ENCODE measurements at regions not wholly inside any gene's neighbourhood (a gene's known extent, or its start where the extent isn't known, plus 50 kb on each side); places are given as distances from the start of the nearest gene placed in this dataset.

DNA sequence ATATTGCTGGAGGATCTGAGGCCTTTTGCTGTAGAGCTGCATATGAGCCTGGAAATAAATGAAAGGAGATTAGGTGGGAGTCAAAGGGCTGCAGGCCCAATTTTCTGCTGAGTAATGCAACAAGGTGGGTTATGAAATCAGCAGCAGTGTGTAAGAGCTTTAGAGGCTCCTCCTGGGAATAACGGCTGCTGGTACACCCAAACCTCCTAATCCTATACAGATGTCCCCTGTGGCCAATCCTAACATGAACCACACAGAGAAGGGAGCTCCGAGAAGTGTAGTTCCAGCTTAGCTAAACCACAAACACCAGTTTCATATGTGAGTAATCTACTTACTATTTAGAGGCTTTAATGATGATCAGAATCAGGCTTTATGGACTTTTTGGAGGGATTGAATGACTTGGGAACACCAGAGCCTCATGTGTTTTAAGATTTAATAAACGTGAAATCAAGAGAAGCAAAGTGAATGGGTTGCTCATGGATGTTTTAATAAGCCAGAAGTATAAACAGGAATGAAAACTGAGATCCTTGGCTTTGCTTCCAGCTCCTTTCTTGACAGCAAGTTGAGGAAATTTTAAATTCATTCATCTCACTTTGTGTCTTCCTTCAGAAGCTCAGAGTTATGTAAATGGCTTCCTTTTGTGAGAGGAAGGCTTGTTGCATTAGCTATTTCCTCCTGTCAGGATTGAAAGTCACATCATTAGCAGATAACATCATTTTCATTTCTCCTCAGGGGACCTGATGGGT lies 437.5 kb downstream of the TMEM232 start:
- H3K4me1 ChIP-seq = no peaks in the 10 kb centered on the region
- DNase-seq = no peak
- H3K36me3 ChIP-seq (ENCODE audit: control insufficient read depth, insufficient read depth, low read length) = no peaks in the 10 kb centered on the region
- POLR2A ChIA-PET = interaction anchor here (0.5 kb wide), 1 partner anchor 909 kb away, joined by 3 read pairs; no protein-coding TSS in a partner anchor
- BruUV-seq (replicated peaks) = no TSS peak
- H3K27me3 ChIP-seq (replicated peaks; ENCODE audit: control insufficient read depth, insufficient read depth, low read length) = no peaks in the 10 kb centered on the region
- intact Hi-C loops (cut with micrococcal nuclease; ENCODE audit: unreplicated experiment) = no loop called here
- TF ChIP-seq, protein P1, sequence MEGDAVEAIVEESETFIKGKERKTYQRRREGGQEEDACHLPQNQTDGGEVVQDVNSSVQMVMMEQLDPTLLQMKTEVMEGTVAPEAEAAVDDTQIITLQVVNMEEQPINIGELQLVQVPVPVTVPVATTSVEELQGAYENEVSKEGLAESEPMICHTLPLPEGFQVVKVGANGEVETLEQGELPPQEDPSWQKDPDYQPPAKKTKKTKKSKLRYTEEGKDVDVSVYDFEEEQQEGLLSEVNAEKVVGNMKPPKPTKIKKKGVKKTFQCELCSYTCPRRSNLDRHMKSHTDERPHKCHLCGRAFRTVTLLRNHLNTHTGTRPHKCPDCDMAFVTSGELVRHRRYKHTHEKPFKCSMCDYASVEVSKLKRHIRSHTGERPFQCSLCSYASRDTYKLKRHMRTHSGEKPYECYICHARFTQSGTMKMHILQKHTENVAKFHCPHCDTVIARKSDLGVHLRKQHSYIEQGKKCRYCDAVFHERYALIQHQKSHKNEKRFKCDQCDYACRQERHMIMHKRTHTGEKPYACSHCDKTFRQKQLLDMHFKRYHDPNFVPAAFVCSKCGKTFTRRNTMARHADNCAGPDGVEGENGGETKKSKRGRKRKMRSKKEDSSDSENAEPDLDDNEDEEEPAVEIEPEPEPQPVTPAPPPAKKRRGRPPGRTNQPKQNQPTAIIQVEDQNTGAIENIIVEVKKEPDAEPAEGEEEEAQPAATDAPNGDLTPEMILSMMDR (IDR thresholded peaks at IDR 0.05; ENCODE audit: insufficient read depth in 1 of 2, low read depth in 1 of 2, low read length in 1 of 2, severe bottlenecking in 1 of 2, unreplicated experiment in 1 of 2) = no peak
- no peaks in the 10 kb centered on the region for H3K9me3 ChIP-seq
- CTCF ChIA-PET = no interaction called here
- Mint-ChIP-seq H3K9me3 (ENCODE audit: unreplicated experiment) (no peaks in the 10 kb centered on the region), H3K4me1 (ENCODE audit: low read depth, unreplicated experiment) (no peaks in the 10 kb centered on the region), H3K4me3 (ENCODE audit: unreplicated experiment) (no peak overlapping the region), H3K36me3 (ENCODE audit: insufficient read depth, unreplicated experiment) (no peaks in the 10 kb centered on the region), H3K27me3 (ENCODE audit: insufficient read depth, unreplicated experiment) (no peaks in the 10 kb centered on the region), H3K27ac (ENCODE audit: unreplicated experiment) (no peak overlapping the region)
- no peak overlapping the region for H3K4me3 ChIP-seq (ENCODE audit: low read depth, low read length)

DNA sequence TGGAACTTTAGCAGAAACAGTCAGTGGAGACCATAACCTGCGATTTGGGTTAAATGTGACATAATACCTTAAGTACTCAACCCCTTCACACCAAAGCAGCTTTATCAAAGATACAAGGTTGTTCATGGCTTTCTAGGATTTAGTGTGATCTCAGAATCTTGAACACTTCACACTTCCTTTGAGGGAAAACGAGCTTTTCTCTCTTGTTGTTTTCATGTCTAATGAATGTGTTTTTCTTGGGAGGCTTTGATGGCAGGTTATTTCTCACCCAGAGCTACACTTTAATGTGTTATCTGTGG lies 437.0 kb downstream of the TMEM232 start:
- H3K4me3 ChIP-seq (ENCODE audit: low read depth, low read length) = no peak overlapping the region
- Mint-ChIP-seq H3K27ac (ENCODE audit: unreplicated experiment) (no peak overlapping the region), H3K9me3 (ENCODE audit: unreplicated experiment) (no peaks in the 10 kb centered on the region), H3K36me3 (ENCODE audit: insufficient read depth, unreplicated experiment) (no peaks in the 10 kb centered on the region), H3K4me3 (ENCODE audit: unreplicated experiment) (no peak overlapping the region), H3K27me3 (ENCODE audit: insufficient read depth, unreplicated experiment) (no peaks in the 10 kb centered on the region), H3K4me1 (ENCODE audit: low read depth, unreplicated experiment) (no peaks in the 10 kb centered on the region)
- no peaks in the 10 kb centered on the region for H3K27me3 ChIP-seq (replicated peaks; ENCODE audit: control insufficient read depth, insufficient read depth, low read length)
- no peak for DNase-seq
- BruUV-seq (replicated peaks) = no TSS peak
- no peaks in the 10 kb centered on the region for H3K9me3 ChIP-seq
- H3K36me3 ChIP-seq (ENCODE audit: control insufficient read depth, insufficient read depth, low read length) = no peaks in the 10 kb centered on the region
- CTCF ChIA-PET = no interaction called here
- intact Hi-C loops (cut with micrococcal nuclease; ENCODE audit: unreplicated experiment) = no loop called here
- TF ChIP-seq, protein P1 (IDR thresholded peaks at IDR 0.05; ENCODE audit: insufficient read depth in 1 of 2, low read depth in 1 of 2, low read length in 1 of 2, severe bottlenecking in 1 of 2, unreplicated experiment in 1 of 2) = no peak
- POLR2A ChIA-PET = no interaction called here
- H3K4me1 ChIP-seq = no peaks in the 10 kb centered on the region

DNA sequence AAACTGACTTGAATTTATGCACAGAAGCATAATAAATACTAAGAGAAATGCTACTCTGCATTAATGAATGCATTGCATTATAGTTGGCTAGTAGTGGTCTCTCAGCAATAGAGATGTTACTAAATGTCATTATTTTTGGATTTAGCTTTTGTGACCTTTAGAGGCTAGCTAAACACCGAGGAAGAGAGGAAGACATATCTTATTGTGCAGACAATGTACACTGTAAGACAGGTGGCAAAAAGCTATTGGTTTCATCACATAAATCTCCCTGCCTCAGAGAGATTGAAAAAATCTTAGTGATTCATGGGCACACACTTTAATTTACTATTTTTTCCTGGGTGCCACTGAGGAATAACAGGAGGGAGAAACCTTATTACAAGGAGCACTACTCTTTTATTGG lies 435.9 kb downstream of the TMEM232 start:
- no TSS peak for BruUV-seq (replicated peaks)
- no peaks in the 10 kb centered on the region for H3K36me3 ChIP-seq (ENCODE audit: control insufficient read depth, insufficient read depth, low read length)
- TF ChIP-seq, protein P1 (IDR thresholded peaks at IDR 0.05; ENCODE audit: insufficient read depth in 1 of 2, low read depth in 1 of 2, low read length in 1 of 2, severe bottlenecking in 1 of 2, unreplicated experiment in 1 of 2) = no peak

More for the DNA sequence above, 435.9 kb downstream of the TMEM232 start:
- POLR2A ChIA-PET = no interaction called here
- no peaks in the 10 kb centered on the region for H3K4me1 Mint-ChIP-seq (ENCODE audit: low read depth, unreplicated experiment)
- no peak overlapping the region for H3K4me3 Mint-ChIP-seq (ENCODE audit: unreplicated experiment)
- DNase-seq = no peak
- no peaks in the 10 kb centered on the region for H3K27me3 Mint-ChIP-seq (ENCODE audit: insufficient read depth, unreplicated experiment)
- no peaks in the 10 kb centered on the region for H3K9me3 ChIP-seq
- intact Hi-C loops (cut with micrococcal nuclease; ENCODE audit: unreplicated experiment) = no loop called here
- CTCF ChIA-PET = no interaction called here
- no peaks in the 10 kb centered on the region for H3K9me3 Mint-ChIP-seq (ENCODE audit: unreplicated experiment)
- H3K27ac Mint-ChIP-seq (ENCODE audit: unreplicated experiment) = no peak overlapping the region
- no peaks in the 10 kb centered on the region for H3K36me3 Mint-ChIP-seq (ENCODE audit: insufficient read depth, unreplicated experiment)
- H3K4me1 ChIP-seq = no peaks in the 10 kb centered on the region
- H3K27me3 ChIP-seq (replicated peaks; ENCODE audit: control insufficient read depth, insufficient read depth, low read length) = no peaks in the 10 kb centered on the region
- no peak overlapping the region for H3K4me3 ChIP-seq (ENCODE audit: low read depth, low read length)
